Astrocyte (in vitro differentiated cells and primary cell): ENCODE measurements at regions not wholly inside any gene's neighbourhood (a gene's known extent, or its start where the extent isn't known, plus 50 kb on each side); places are given as distances from the start of the nearest gene placed in this dataset.

Source experiments
- DNase-seq: peaks from one replicate; pipeline ENCODE4 v3.0.0-alpha.2; 2010; ENCODE audit warnings: low read depth
- FAIRE-seq: peaks from 2 replicates; lab custom pipeline; 2011; peaks lifted over from hg19 to GRCh38; lab: Jason Lieb, UNC
- H2AFZ ChIP-seq: 2 replicates; pipeline ENCODE4 v1.6.0; 2012; ENCODE audit warnings: low read depth, low read length, inconsistent platforms
- H3K27ac ChIP-seq: 2 replicates; pipeline ENCODE4 v1.5.1; 2011; ENCODE audit warnings: low read depth, low read length, inconsistent platforms
- H3K27me3 ChIP-seq: 2 replicates; pipeline ENCODE4 v1.6.0; 2011; ENCODE audit warnings: low read length, inconsistent platforms; ENCODE audit not compliant: insufficient read depth
- H3K36me3 ChIP-seq: 2 replicates; pipeline ENCODE4 v1.5.1; 2011; ENCODE audit warnings: low read length, inconsistent platforms; ENCODE audit not compliant: insufficient read depth
- H3K4me1 ChIP-seq: 2 replicates; pipeline ENCODE4 v1.5.1; 2011; ENCODE audit warnings: low read length, inconsistent platforms; ENCODE audit not compliant: insufficient read depth
- H3K4me2 ChIP-seq: 2 replicates; pipeline ENCODE4 v1.6.0; 2012; ENCODE audit warnings: low read length, inconsistent platforms
- H3K4me3 ChIP-seq: 2 replicates; pipeline ENCODE4 v1.5.1; 2011; ENCODE audit warnings: low read depth, mild to moderate bottlenecking, low read length, inconsistent platforms; ENCODE audit not compliant: insufficient read depth
- H3K79me2 ChIP-seq: 2 replicates; pipeline ENCODE4 v1.6.0; 2012; ENCODE audit warnings: mild to moderate bottlenecking, low read length, inconsistent platforms; ENCODE audit not compliant: insufficient read depth
- H3K9ac ChIP-seq: 2 replicates; pipeline ENCODE4 v1.6.0; 2012; ENCODE audit warnings: mild to moderate bottlenecking, low read length, inconsistent platforms
- H3K9me3 ChIP-seq: 2 replicates; pipeline ENCODE4 v1.5.1; 2012; ENCODE audit warnings: low read depth, mild to moderate bottlenecking, low read length, inconsistent platforms; ENCODE audit not compliant: insufficient read depth
- H4K20me1 ChIP-seq: 2 replicates; pipeline ENCODE4 v1.6.0; 2012; ENCODE audit warnings: low read length, inconsistent platforms; ENCODE audit not compliant: insufficient read depth
- H3K27ac Mint-ChIP-seq: one replicate; pipeline ENCODE4 v1.8.0; 2021; ENCODE audit warnings: mild to moderate bottlenecking, mixed read lengths; ENCODE audit not compliant: unreplicated experiment
- H3K27me3 Mint-ChIP-seq: one replicate; pipeline ENCODE4 v1.8.0; 2021; ENCODE audit warnings: low read depth, mixed read lengths; ENCODE audit not compliant: unreplicated experiment
- H3K36me3 Mint-ChIP-seq: one replicate; pipeline ENCODE4 v1.8.0; 2021; ENCODE audit warnings: low read depth, mixed read lengths; ENCODE audit not compliant: unreplicated experiment
- H3K4me1 Mint-ChIP-seq: one replicate; pipeline ENCODE4 v1.8.0; 2021; ENCODE audit warnings: low read depth, mixed read lengths; ENCODE audit not compliant: unreplicated experiment
- H3K4me3 Mint-ChIP-seq: one replicate; pipeline ENCODE4 v1.8.0; 2021; ENCODE audit warnings: mild to moderate bottlenecking, moderate library complexity, mixed read lengths; ENCODE audit not compliant: unreplicated experiment
- H3K9me3 Mint-ChIP-seq: one replicate; pipeline ENCODE4 v1.8.0; 2021; ENCODE audit warnings: mild to moderate bottlenecking, mixed read lengths; ENCODE audit not compliant: unreplicated experiment
- CTCF ChIP-seq: IDR thresholded peaks from 2 replicates; pipeline ENCODE4 v1.5.1; 2011; ENCODE audit warnings: low read depth, mild to moderate bottlenecking, inconsistent platforms, low read length, moderate library complexity; ENCODE audit not compliant: insufficient read depth
- EZH2 ChIP-seq: IDR thresholded peaks from 2 replicates; pipeline ENCODE4 v1.6.1; 2012; ENCODE audit warnings: mild to moderate bottlenecking, low read length, inconsistent platforms; ENCODE audit not compliant: insufficient read depth

- H3K36me3 Mint-ChIP-seq = no peaks in the 10 kb centered on the region
- H3K4me1 ChIP-seq = no peaks in the 10 kb centered on the region
- no peaks in the 10 kb centered on the region for H3K9me3 ChIP-seq
- H3K27ac ChIP-seq = no peak overlapping the region
- no peak overlapping the region for H2AFZ ChIP-seq
- DNase-seq (no peak), FAIRE-seq (peak; percentile 90)
- no peak overlapping the region for H3K9ac ChIP-seq
- no peaks in the 10 kb centered on the region for H3K4me1 Mint-ChIP-seq
- H3K36me3 ChIP-seq = no peaks in the 10 kb centered on the region
- H3K27me3 ChIP-seq = no peaks in the 10 kb centered on the region
- H3K27me3 Mint-ChIP-seq = no peaks in the 10 kb centered on the region
- H3K9me3 Mint-ChIP-seq = no peaks in the 10 kb centered on the region
- no peak for TF ChIP-seq EZH2
- no peak for TF ChIP-seq CTCF
- no peaks in the 10 kb centered on the region for H4K20me1 ChIP-seq
- H3K4me3 ChIP-seq = no peak overlapping the region
- no peak overlapping the region for H3K4me3 Mint-ChIP-seq
- no peak overlapping the region for H3K4me2 ChIP-seq
- no peaks in the 10 kb centered on the region for H3K79me2 ChIP-seq
- H3K27ac Mint-ChIP-seq = no peak overlapping the region
Observed at GRCh38 chrX:146160443-146161203, 343.0 kb downstream of the SLITRK2 start.

GRCh38 chrX:146173742-146174141 is 356.1 kb downstream of the SLITRK2 start:
- no peak for TF ChIP-seq EZH2
- TF ChIP-seq CTCF = no peak
- no peaks in the 10 kb centered on the region for H3K36me3 Mint-ChIP-seq
- H3K4me1 ChIP-seq = no peaks in the 10 kb centered on the region
- DNase-seq (no peak), FAIRE-seq (no peak)
- no peak overlapping the region for H3K4me3 ChIP-seq
- H2AFZ ChIP-seq = no peak overlapping the region
- no peaks in the 10 kb centered on the region for H3K79me2 ChIP-seq
- no peaks in the 10 kb centered on the region for H3K36me3 ChIP-seq
- no peaks in the 10 kb centered on the region for H4K20me1 ChIP-seq
- H3K9me3 Mint-ChIP-seq = peaks cover 8% of the 10 kb centered on the region
- no peaks in the 10 kb centered on the region for H3K27me3 ChIP-seq
- no peaks in the 10 kb centered on the region for H3K9me3 ChIP-seq
- H3K9ac ChIP-seq = no peak overlapping the region
- no peak overlapping the region for H3K4me2 ChIP-seq
- no peaks in the 10 kb centered on the region for H3K27me3 Mint-ChIP-seq
- H3K27ac ChIP-seq = no peak overlapping the region
- no peak overlapping the region for H3K27ac Mint-ChIP-seq
- no peak overlapping the region for H3K4me3 Mint-ChIP-seq
- H3K4me1 Mint-ChIP-seq = no peaks in the 10 kb centered on the region

- Mint-ChIP-seq H3K9me3 (peaks cover 2% of the 10 kb centered on the region), H3K27ac (no peak overlapping the region), H3K27me3 (no peaks in the 10 kb centered on the region), H3K36me3 (no peaks in the 10 kb centered on the region), H3K4me1 (no peaks in the 10 kb centered on the region), H3K4me3 (no peak overlapping the region)
- H4K20me1 ChIP-seq = no peaks in the 10 kb centered on the region
- H3K9ac ChIP-seq = no peak overlapping the region
- no peak overlapping the region for H3K27ac ChIP-seq
- H3K79me2 ChIP-seq = no peaks in the 10 kb centered on the region
- H3K4me1 ChIP-seq = no peaks in the 10 kb centered on the region
- no peak for TF ChIP-seq EZH2
- no peak for TF ChIP-seq CTCF
- DNase-seq = no peak
- no peaks in the 10 kb centered on the region for H3K27me3 ChIP-seq
- H3K9me3 ChIP-seq = no peaks in the 10 kb centered on the region
- no peaks in the 10 kb centered on the region for H3K36me3 ChIP-seq
- H3K4me2 ChIP-seq = no peak overlapping the region
- H2AFZ ChIP-seq = no peak overlapping the region
- no peak overlapping the region for H3K4me3 ChIP-seq
- FAIRE-seq = peak; percentile 88
Observed at GRCh38 chrX:146181858-146182257, 364.2 kb downstream of the SLITRK2 start.
